Spleen (tissue), 7 donors: ENCODE measurements at regions not wholly inside any gene's neighbourhood (a gene's known extent, or its start where the extent isn't known, plus 50 kb on each side); places are given as distances from the start of the nearest gene placed in this dataset.

Experiments used
- CTCF ChIP-seq, 11 experiments: fragments of 200-600 bp in 7 of 11; fragments of 450-650 bp in 4 of 11; sonication (generic) in 4 of 11; IDR thresholded peaks in 8 of 11; conservative IDR thresholded peaks in 3 of 11; 1 replicate in 7 of 11; 2 replicates in 4 of 11; pipeline versions ENCODE4 v1.4.0 to v1.8.0; 2016 to 2021; ENCODE audit warnings: antibody characterized with exemption in 11 of 11, inconsistent platforms in 4 of 11, mild to moderate bottlenecking in 1 of 11
- POLR2A ChIP-seq, 3 donors: fragments of 450-650 bp; IDR thresholded peaks; one replicate each; pipeline ENCODE4 v1.5.1; 2017; ENCODE audit warnings: antibody characterized with exemption in 3 of 3, mild to moderate bottlenecking in 1 of 3
- donor health status: DM: no; HTN: no; CAD: no; lungs with moderate emphysema.
- donor health status: DM: no; HTN: no; CAD: no.
- donor health status: DM: no; HTN: no; CAD: no.

- no peak for TF ChIP-seq CTCF (IDR thresholded peaks at IDR 0.05 in 8 of 11, conservative IDR thresholded peaks at IDR 0.05 in 3 of 11)
- no peak for TF ChIP-seq POLR2A (IDR thresholded peaks at IDR 0.05)
Observed at GRCh38 chr5:21221616-21222015, 1233.6 kb upstream of the CDH18 start.
